DND-41 (cell line): ENCODE measurements at regions not wholly inside any gene's neighbourhood (a gene's known extent, or its start where the extent isn't known, plus 50 kb on each side); places are given as distances from the start of the nearest gene placed in this dataset.
"Not testable (repeated sequence)": the region's sequence is repeated elsewhere in the genome, so short reads cannot be mapped to it uniquely, and the experiment has no call there.

ENCODE experiments used
- ATAC-seq: fragments of 200-7000 bp; cut with Tn5 transposase; 3 replicates; pipeline ENCODE4 v1.9.1; 2021; ENCODE audit warnings: low read depth; ENCODE audit not compliant: insufficient read depth
- DNase-seq: peaks from one replicate; pipeline ENCODE4 v3.0.0-alpha.2; 2020
- H2AFZ ChIP-seq: 2 replicates; pipeline ENCODE4 v1.6.0; 2012; ENCODE audit warnings: low read depth, low read length
- H3K27ac ChIP-seq: 2 replicates; pipeline ENCODE4 v1.5.1; 2012; ENCODE audit warnings: low read length, inconsistent platforms
- H3K27me3 ChIP-seq: fragments of 200-600 bp; sonication (generic); 2 replicates; pipeline ENCODE4 v1.6.0; 2012; ENCODE audit warnings: low read length, mild to moderate bottlenecking, inconsistent platforms; ENCODE audit not compliant: insufficient read depth, poor library complexity
- H3K36me3 ChIP-seq: 2 replicates; pipeline ENCODE4 v1.5.1; 2012; ENCODE audit warnings: low read length, inconsistent platforms; ENCODE audit not compliant: insufficient read depth
- H3K4me1 ChIP-seq: 2 replicates; pipeline ENCODE4 v1.5.1; 2012; ENCODE audit warnings: mild to moderate bottlenecking, low read length; ENCODE audit not compliant: insufficient read depth
- H3K4me2 ChIP-seq: 2 replicates; pipeline ENCODE4 v1.6.0; 2012; ENCODE audit warnings: mild to moderate bottlenecking, moderate library complexity, low read length, inconsistent platforms; ENCODE audit not compliant: insufficient read depth
- H3K4me3 ChIP-seq, 2 experiments: fragments of 200-600 bp in 1 of 2; shearing (Covaris generic) in 1 of 2; 2 replicates each; pipeline ENCODE4 v1.5.1; 2012 to 2016; ENCODE audit warnings: inconsistent platforms in 2 of 2, low read length in 2 of 2, mild to moderate bottlenecking in 2 of 2, low read depth in 1 of 2, moderate library complexity in 1 of 2
- H3K79me2 ChIP-seq: 2 replicates; pipeline ENCODE4 v1.6.0; 2012; ENCODE audit warnings: low read length, inconsistent platforms; ENCODE audit not compliant: insufficient read depth
- H3K9ac ChIP-seq: 2 replicates; pipeline ENCODE4 v1.6.0; 2012; ENCODE audit warnings: low read depth, mild to moderate bottlenecking, inconsistent platforms, low read length, moderate library complexity
- H3K9me3 ChIP-seq: 2 replicates; pipeline ENCODE4 v1.5.1; 2012; ENCODE audit warnings: low read length, moderate library complexity, mild to moderate bottlenecking, inconsistent platforms; ENCODE audit not compliant: insufficient read depth, severe bottlenecking
- H4K20me1 ChIP-seq: 2 replicates; pipeline ENCODE4 v1.6.0; 2012; ENCODE audit warnings: low read length; ENCODE audit not compliant: insufficient read depth
- EZH2 ChIP-seq: IDR thresholded peaks from 3 replicates; pipeline ENCODE4 v1.6.1; 2012; ENCODE audit warnings: borderline replicate concordance, low read depth, mild to moderate bottlenecking, moderate library complexity, low read length, inconsistent platforms; ENCODE audit not compliant: severe bottlenecking
- TF ChIP-seq, protein P1 (sequence below): IDR thresholded peaks from 2 replicates; pipeline ENCODE4 v1.5.1; 2012; ENCODE audit warnings: borderline replicate concordance, low read length, moderate library complexity, mild to moderate bottlenecking; ENCODE audit not compliant: poor library complexity, severe bottlenecking; ENCODE audit errors: extremely low read depth

DNA sequence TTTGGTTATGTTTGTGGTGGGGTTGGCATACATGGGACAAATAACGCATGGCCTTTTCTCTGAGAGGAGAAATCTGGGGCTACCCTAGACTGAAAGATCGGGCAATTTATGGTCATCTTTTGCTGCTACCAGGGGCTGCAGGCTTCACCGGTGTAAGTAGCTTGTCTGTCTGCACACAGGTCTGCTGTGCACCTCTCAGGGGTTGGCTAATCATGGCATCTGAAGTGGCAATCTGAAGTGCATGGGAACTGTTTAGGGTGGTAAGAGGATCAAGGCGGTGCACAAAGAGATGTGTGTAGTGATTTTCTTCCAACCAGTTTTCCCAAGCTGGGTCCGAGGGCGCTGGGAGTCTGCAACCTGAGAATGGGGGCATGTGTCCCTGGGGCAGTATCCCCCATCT lies 141.3 kb downstream of the EMP1 start:
- H4K20me1 ChIP-seq = no peaks in the 10 kb centered on the region; the same call in 1 of the 2 replicates
- ATAC-seq (no peak), DNase-seq (no peak)
- H3K36me3 ChIP-seq = no peaks in the 10 kb centered on the region
- no peaks in the 10 kb centered on the region for H3K9me3 ChIP-seq
- no peak overlapping the region for H3K9ac ChIP-seq
- no peak overlapping the region for H3K4me3 ChIP-seq
- no peaks in the 10 kb centered on the region for H3K79me2 ChIP-seq
- H3K4me1 ChIP-seq = no peaks in the 10 kb centered on the region
- H3K27me3 ChIP-seq = no peaks in the 10 kb centered on the region
- no peak overlapping the region for H3K4me2 ChIP-seq
- no peak for TF ChIP-seq EZH2
- TF ChIP-seq, protein P1, sequence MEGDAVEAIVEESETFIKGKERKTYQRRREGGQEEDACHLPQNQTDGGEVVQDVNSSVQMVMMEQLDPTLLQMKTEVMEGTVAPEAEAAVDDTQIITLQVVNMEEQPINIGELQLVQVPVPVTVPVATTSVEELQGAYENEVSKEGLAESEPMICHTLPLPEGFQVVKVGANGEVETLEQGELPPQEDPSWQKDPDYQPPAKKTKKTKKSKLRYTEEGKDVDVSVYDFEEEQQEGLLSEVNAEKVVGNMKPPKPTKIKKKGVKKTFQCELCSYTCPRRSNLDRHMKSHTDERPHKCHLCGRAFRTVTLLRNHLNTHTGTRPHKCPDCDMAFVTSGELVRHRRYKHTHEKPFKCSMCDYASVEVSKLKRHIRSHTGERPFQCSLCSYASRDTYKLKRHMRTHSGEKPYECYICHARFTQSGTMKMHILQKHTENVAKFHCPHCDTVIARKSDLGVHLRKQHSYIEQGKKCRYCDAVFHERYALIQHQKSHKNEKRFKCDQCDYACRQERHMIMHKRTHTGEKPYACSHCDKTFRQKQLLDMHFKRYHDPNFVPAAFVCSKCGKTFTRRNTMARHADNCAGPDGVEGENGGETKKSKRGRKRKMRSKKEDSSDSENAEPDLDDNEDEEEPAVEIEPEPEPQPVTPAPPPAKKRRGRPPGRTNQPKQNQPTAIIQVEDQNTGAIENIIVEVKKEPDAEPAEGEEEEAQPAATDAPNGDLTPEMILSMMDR = no peak
- H3K27ac ChIP-seq = no peak overlapping the region
- no peak overlapping the region for H2AFZ ChIP-seq

DNA sequence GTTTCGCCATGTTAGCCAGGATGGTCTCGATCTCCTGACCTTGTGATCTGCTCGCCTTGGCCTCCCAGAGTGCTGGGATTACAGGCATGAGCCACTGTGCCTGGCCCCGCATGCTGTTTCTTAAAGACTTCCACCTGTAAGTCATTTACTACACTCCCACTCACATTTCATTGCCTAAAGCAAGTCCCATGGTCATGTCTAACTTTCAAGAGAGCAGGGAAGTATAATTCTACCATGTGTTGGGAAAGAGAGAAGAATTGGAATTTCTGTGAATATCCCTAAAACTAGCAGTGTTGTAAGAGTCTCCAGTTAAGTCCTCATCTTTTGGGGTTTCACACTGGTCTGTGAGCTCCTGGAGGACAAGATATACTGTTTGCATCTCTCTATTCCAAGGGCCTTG lies 139.7 kb downstream of the EMP1 start:
- H3K4me1 ChIP-seq = no peaks in the 10 kb centered on the region
- DNase-seq (no peak), ATAC-seq (no peak)
- H3K27ac ChIP-seq = no peak overlapping the region
- no peaks in the 10 kb centered on the region; the same call in 1 of the 2 replicates for H4K20me1 ChIP-seq
- H3K9ac ChIP-seq = no peak overlapping the region
- H3K4me3 ChIP-seq = no peak overlapping the region
- H3K36me3 ChIP-seq = no peaks in the 10 kb centered on the region
- no peak overlapping the region for H2AFZ ChIP-seq
- no peaks in the 10 kb centered on the region for H3K27me3 ChIP-seq
- H3K79me2 ChIP-seq = no peaks in the 10 kb centered on the region
- TF ChIP-seq EZH2 = no peak
- TF ChIP-seq, protein P1 = no peak
- no peaks in the 10 kb centered on the region for H3K9me3 ChIP-seq
- H3K4me2 ChIP-seq = no peak overlapping the region

DNA sequence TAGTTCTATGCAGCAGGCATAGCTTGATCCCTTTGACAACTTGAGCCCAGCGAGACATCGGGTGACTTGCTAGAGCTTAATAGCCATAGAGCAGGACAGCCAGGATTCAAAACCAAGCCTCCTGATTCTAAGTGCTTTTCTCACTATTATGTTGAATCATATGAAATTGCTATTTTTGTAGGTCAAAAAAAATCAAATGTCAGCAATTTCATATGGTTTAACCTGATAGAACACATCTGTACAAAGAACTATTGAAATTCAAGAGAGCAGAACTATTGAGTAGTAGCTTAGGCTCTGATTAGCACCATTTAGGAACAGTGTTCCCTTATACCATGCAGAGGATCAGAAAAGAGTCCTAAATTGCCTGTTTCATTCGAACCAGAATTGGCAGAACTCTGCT lies 132.0 kb downstream of the EMP1 start:
- no peaks in the 10 kb centered on the region for H3K36me3 ChIP-seq
- no peak overlapping the region for H3K9ac ChIP-seq
- no peak overlapping the region for H3K4me3 ChIP-seq
- DNase-seq (no peak), ATAC-seq (no peak)
- no peak overlapping the region for H2AFZ ChIP-seq
- H3K27ac ChIP-seq = no peak overlapping the region
- no peak for TF ChIP-seq EZH2
- TF ChIP-seq, protein P1 = no peak
- H3K9me3 ChIP-seq = no peaks in the 10 kb centered on the region
- peaks cover 5% of the 10 kb centered on the region for H3K27me3 ChIP-seq
- no peaks in the 10 kb centered on the region for H3K4me1 ChIP-seq
- H4K20me1 ChIP-seq = no peaks in the 10 kb centered on the region
- no peaks in the 10 kb centered on the region for H3K79me2 ChIP-seq
- no peak overlapping the region for H3K4me2 ChIP-seq

DNA sequence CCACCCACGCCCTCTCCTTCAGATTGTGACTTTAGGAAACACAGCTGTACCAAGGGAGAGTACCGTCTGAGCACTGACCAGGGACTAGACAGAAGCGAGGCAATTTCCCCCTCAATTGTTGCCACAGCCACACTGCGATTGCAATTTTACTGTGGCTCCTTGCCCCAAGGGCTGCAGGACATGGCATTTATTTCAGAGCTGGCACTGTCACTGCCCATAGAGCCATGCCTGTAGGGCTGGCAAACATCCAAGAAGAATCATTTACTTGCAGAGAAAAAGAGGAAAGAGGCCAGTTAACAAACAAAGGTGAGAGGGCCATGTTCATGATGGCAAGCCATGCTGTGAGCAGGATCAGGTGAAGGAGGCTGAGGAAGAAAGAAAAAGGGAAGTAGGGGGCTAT lies 129.6 kb downstream of the EMP1 start:
- Histone ChIP-seq H4K20me1 (no peaks in the 10 kb centered on the region), H2AFZ (no peak overlapping the region), H3K4me1 (no peaks in the 10 kb centered on the region), H3K27me3 (peaks cover 5% of the 10 kb centered on the region), H3K9ac (no peak overlapping the region), H3K27ac (no peak overlapping the region), H3K36me3 (no peaks in the 10 kb centered on the region), H3K79me2 (no peaks in the 10 kb centered on the region), H3K4me3 (no peak overlapping the region), H3K9me3 (no peaks in the 10 kb centered on the region), H3K4me2 (no peak overlapping the region)
- DNase-seq = no peak
- no peak for TF ChIP-seq EZH2
- TF ChIP-seq, protein P1 = no peak
- ATAC-seq = no peak

DNA sequence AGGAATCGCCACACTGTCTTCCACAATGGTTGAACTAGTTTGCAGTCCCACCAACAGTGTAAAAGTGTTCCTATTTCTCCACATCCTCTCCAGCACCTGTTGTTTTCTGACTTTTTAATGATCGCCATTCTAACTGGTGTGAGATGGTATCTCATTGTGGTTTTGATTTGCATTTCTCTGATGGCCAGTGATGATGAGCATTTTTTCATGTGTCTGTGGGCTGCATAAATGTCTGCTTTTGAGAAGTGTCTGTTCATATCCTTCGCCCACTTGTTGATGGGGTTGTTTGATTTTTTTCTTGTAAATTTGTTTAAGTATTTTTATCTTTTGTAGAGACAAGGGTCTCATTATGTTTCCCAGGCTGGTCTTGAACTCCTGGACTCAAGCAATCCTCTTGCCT lies 128.5 kb downstream of the EMP1 start:
- H3K4me3 ChIP-seq, H3K9me3 ChIP-seq, H3K79me2 ChIP-seq, H4K20me1 ChIP-seq, DNase-seq, ATAC-seq, H3K9ac ChIP-seq, H3K4me1 ChIP-seq, H3K4me2 ChIP-seq, H3K27me3 ChIP-seq, H3K27ac ChIP-seq, H3K36me3 ChIP-seq, H2AFZ ChIP-seq: not testable (repeated sequence)
